HG03135 (cell line): ENCODE measurements at regions not wholly inside any gene's neighbourhood (a gene's known extent, or its start where the extent isn't known, plus 50 kb on each side); places are given as distances from the start of the nearest gene placed in this dataset.

Experiments used
- ATAC-seq: cut with Tn5 transposase; IDR thresholded peaks from one replicate; pipeline ENCODE4 v1.9.1; 2021; ENCODE audit warnings: mild to moderate bottlenecking, moderate library complexity; ENCODE audit not compliant: unreplicated experiment

DNA sequence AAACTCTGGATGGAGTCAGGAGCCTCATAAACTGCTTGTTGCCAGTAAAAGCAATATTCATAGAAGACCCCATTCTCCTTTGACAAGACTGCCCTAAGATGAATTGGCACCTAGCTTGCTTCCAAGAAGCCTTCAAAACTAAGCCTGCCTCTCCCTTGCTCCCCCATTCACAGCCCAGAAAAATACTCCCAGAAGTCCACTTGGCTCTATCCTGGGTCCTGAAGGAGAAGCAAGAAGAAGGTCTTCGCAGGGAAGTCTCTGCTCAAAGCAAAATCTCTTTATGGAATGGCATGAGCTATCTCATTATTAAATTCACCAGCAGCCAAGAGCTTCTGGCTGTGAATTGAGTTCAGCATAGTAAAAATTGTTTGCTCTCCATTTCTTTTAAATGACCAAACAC is 230.2 kb upstream of the ARRDC4 start:
- ATAC-seq = no peak

DNA sequence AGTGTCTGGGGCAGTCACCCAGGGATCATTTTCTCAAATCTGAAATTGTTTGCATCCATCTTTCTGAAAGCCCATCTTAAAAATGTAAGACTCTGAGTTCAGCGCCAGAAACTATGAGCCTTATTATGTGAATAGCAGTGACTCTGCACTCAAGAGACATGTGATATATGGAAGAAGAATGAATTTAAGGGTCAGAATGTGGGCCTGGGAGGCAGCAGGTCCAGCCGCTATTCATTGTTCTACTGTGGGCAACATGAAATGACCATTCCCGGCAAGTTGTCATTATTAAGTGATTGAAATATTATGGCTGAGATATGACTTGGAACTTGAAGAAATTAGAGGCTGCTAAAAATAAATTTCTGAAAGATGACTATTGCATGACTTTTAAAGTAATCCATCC is 228.6 kb upstream of the ARRDC4 start:
- no peak for ATAC-seq

DNA sequence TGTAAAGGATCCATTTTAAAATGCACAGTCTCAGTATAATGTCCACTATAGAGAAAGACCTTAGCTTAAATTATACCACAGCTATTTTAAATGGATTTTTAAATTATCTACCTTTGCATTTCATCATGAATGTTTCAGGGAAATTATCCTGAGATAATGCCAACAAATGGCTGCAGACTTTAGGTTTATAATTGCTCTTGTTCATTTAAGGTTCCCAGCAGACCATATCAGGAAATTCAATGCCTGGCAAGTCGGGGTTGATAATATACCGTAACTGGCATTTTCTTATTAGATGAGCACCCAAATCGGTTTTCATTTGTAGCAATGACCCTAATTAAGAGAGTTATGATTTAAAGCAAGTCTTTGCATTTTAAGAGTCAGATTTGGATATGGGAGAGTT is 227.1 kb upstream of the ARRDC4 start:
- no peak for ATAC-seq

DNA sequence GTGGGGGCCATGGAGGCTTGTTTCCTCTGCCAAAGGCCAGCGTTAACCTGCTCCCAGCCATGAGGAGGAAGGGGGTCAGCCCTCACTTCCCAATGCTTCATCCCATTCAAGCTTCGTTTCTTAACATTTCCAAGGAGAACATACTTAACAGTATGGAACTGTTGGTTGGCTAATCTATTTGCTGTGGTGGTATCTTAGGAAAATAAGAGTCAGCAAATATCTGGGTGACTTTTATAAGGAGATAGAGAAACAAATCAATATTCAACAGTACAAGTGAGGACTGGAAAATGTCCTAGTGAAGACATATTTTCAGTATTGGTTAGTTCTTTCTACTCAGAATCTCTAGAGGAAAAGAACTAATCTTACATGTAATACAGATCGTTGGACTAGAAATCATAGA is 223.8 kb upstream of the ARRDC4 start:
- no peak for ATAC-seq

DNA sequence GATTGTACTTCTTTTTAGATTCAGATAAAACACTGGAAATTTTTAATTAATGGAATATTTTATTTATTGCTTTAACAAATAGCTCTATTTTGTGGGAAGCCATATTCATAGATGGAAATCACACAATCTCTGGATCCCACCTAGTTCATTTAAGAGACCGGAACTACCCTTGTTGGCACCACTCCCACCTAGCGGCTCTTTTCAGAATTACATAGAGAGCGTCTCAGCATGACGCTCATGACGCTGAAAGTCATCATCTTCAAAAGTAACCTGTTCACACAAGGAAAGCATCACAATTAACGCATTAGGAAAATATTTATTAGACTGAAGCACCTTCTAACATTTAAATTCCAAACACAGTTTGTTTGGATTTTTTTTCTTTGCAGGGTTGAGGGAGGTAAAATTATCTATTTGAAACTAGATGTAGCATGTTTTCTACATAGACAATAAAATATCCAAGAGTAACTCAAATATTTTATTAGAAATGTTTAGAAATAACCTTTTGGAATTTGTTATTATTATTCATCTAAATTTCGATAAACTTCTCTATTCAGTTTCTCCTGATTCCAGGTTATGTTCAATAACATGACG is 214.9 kb upstream of the ARRDC4 start:
- ATAC-seq = peak; percentile 80

DNA sequence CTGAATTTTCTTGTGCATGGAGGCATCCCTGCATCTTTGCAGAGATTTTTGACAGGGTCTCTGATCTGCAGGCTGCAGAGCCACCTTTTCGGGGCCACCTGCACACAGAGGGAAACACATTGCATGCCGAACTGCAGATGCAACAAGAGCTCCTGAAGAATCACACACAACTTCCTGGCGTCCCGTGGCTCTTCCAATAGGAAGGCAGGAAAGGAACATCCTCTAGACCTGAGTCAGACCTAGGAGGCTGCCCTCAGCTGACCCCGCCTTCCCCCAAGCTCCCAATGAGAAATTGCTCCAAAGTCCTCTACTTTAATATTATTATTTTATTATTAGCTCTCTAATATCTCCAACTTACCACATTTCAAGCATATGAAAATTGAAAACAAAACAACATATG is 213.2 kb upstream of the ARRDC4 start:
- no peak for ATAC-seq

DNA sequence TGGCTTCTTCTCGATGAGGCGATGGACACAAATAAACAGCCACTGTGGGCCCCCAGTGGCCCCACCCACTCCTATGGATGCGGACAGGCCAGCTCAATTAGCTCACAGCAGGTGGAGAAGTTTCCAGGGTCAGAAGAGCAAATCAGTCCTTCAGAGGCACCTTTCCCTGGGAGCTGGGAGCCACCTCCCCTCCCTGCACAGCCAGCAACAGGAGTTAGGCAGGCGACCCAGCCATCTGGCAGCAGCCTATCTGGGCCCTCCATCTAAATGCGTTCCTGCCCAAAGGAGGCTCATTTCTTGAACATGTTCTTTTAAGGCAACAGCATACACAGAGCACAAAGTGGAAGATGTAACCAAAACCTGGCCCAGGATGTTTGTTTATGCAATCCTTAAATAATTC is 211.9 kb upstream of the ARRDC4 start:
- ATAC-seq = no peak

DNA sequence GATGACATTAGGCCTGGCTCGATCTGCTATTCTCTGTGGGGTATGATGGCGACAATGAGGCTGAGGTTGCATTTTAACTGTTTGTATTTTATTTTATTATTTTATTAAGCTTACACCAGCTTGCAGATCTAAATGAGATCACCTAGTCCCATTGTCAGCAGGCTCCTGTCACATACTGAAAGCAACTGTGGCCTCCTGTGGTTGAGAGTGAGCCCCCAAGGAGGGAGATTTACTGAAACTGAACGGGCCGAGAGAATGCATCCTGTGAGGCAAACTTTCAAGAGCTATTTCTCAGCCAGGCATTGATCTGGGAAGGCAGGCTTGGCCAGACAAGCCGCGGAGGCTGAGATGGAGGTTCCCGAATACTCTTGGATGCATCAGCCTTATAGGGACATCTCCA is 210.4 kb upstream of the ARRDC4 start:
- no peak for ATAC-seq

DNA sequence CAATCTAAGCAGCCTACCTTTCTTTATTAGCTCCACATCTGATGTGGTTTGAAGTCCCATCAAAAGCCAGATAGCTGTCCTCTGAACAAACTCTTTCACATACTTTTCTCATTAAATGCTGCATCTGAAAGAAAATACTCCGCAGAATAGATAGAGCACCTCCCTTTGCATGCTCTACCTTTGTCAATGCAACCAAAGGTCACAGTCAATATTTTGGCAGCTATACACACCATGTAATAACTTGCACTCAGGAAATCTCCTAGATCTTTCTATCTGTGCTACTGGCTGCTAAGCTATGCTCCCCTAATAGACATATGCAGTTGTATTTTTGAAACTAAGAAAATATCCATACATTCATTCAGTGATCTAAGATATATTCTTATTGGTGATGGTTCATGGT is 204.8 kb upstream of the ARRDC4 start:
- ATAC-seq = no peak

DNA sequence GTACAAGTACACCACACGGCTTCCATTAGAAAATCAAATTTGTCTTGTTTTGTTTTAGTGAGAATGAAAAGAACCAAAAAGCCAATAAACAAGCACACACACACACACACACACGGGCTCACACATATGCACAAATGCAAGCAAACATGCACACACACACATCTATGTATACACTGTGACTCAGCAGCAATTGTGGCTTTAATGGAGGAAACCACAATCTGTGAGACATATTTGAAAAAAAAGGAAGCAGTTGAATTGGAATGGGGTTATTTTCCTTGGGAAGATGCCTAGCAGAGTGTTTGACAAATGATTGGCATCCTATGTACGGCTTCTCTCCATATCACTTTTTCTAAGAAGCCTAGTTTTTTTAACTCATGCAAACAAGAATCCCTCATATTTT is 201.1 kb upstream of the ARRDC4 start:
- no peak for ATAC-seq

DNA sequence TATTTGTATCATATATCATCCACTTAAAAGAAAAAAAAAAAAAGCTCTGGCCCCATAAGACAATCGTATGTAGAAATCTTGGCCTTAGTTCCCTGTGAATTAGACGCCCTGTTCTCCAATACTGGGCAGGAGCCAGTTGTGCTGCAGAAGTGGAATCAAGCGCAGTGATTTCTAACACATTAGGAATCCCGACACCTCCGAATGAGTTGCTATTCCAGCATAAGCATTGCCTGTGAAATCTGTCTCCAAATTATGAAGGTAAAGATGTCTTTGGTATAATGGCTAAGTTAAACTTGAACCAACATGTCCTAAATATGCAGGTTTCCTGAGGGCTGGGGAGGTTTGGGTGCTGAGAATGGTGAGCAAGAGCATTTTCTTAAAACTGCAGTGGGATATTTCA is 199.4 kb upstream of the ARRDC4 start:
- ATAC-seq = no peak

DNA sequence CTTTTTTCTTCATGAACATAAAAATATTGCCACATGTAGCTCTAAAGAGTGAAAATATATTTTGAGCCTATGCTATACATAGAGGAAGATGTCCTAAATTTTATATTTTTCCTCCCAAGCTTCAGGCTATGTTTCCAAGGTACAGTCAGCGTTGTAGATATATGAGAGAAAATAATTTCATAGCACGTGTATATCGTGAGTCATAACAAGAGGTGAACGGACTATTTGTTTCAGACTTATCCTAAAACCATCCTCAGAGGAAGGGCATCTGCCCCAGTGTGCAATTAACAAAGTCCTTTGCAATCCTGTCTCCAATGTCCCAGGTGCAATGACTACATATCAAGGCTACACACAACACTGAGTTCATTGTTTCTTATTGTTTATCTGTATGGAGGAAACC is 177.3 kb upstream of the ARRDC4 start:
- ATAC-seq = no peak

DNA sequence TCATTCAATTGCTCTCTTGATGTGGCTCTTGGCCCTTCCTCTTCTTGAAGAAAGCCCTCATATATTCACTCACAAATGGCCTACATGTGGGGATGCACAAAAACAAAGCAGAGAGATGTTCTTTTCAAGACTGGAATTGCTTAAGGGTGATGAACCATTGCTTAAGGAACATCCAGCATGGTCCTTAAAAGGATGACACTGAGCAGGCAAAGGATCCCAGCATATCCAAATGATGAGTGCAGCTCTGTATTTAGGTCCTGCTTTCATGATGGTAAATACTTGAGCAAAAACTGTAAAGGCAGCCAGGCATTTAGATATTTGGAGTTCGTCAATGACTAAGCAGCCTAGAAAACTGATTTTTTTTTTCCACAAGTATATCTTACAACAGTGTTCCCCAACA is 173.8 kb upstream of the ARRDC4 start:
- no peak for ATAC-seq

DNA sequence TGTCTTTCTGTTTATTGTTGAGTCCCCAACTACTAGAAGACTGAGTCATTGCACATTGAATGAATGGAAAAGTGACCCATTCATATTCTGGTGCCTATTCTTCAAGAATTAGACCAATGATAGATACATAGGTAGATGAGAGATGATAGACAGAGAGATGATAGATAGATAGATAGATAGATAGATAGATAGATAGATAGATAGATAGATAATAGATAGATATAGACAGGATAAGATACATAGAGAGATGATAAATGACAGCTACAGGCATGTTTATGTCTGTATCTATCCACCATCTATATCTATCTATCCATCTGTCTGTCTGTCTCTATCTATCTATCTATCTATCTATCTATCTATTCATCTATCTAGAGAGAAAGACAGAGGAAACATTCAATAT is 170.3 kb upstream of the ARRDC4 start:
- no peak for ATAC-seq

DNA sequence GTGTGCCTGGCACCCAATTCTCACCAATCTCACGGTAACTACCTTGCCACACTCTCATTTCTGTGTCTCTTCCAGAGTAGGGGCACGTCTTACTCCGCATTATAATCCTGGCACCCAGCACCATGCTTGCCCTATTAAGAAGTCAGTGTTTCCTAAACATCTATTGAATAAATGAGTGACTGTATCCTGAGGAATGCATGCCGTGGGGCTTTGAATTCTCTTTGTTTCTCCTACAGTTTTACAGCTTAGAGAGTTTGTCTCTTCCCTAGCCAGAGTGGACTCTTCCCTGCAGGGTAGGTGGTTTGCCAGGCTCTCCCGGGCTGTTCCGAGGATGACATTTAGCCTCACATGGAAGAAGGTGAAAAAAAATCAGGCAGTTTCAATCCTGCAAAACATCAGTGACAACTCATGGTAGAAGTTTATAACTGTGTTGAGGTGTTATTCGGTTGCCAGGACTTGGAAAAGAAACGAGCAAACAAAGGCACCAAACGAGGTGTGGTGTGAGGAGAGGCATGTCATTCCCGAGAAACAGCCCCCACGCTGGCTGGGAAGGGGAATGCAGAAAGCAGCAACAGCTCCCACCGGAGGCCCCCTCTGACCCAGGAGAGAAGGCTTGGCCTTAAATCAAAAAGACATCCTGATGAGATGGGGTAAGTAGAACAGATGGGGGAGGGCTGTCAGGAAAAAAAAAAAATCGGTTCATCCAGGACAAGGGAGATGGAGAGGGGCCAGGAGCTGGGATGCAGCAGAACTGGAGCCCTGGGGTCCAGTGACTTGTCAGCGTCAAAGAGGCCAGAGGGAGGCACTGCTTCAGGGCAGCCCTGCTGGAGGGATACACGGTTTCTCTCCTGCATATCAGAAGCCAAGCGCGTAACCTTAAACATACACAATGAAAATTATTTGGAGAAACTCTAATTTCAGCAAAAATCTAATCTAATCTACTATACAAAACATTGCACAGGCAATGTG is 168.4 kb upstream of the ARRDC4 start:
- no peak for ATAC-seq

DNA sequence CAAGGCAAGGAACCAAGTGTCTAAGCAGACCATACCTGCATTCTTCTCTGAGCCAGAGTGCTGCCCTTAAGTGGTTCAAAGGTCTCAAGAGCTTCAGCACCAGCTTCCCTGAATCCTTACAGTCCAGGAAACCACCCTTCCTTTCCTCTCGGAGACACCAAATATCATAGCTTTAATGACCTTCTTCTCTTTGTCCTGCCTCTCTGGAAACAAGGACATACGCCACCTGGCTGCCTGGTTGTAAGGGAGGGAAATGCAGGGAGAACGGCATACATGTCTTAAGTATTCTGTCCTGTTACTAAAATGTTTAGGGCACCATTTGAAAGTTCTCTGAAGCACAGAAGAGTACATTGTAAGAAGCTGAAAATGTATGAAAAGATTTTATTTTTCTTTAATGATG is 155.6 kb upstream of the ARRDC4 start:
- no peak for ATAC-seq

DNA sequence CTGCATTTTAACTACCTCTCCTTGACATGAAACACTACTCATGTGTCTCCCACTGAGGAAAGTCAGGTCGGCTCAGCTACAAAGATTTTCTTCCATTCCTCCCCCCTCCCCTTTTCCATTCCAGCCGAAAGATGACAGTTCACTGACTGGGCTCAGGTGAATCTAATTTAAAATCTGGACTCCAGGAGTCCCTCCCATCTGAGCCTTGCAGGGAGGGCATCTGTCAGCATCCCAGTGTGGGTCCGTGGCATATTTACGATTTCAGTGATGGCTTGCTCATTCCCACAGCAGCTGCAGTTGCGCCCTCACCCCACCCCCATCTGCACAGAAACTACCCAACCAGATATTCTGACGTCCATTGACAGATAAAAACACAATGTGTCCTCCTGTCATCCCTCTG is 153.7 kb upstream of the ARRDC4 start:
- ATAC-seq = no peak

DNA sequence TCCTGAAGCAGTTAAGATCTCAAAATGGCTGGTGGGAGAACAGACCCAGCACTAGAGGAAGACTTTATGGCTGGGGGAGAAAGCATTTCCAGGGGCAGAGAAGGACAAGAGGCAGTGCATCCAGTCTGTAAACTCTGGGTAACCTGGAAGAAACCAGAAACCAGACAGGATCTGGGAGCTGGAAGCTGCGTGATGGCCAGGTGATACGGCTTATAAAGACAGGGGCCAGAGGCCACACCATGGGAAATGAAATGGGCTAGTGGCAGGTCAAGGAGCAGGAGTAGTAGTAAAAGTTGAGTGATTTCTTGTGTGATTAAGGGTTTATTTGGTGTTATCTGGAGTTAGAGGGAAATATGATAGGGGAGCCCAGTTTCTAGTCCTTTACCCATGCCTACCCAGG is 144.7 kb upstream of the ARRDC4 start:
- ATAC-seq = no peak

DNA sequence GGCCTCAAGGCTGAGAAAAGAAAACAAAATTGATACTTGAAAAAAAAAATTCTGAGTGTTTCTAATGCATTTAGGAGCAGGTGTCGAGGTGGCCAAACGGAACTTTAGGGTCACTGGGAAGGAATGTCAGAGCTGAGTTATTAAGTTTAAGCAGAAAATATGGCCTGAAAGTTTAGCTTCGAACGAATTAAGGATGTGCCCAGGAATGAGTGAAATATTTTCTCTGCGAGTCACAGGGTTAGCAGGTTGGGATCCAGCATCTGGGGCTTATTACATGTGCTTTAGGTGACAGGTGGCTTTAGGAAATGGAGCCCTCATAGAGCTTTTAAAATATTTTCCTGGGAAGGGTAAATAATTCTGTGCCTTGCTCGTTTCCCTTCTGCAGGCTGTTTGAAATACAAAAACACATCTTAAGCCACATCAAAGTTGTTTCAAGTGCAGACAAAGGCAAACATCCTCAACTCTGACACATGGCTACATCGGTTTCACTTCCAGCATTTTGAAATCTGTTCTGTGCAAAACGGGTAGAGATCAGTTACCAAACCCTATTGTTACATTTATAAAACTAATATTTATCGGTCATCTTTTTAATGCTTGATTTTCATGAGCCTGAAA is 143.1 kb upstream of the ARRDC4 start:
- no peak for ATAC-seq

DNA sequence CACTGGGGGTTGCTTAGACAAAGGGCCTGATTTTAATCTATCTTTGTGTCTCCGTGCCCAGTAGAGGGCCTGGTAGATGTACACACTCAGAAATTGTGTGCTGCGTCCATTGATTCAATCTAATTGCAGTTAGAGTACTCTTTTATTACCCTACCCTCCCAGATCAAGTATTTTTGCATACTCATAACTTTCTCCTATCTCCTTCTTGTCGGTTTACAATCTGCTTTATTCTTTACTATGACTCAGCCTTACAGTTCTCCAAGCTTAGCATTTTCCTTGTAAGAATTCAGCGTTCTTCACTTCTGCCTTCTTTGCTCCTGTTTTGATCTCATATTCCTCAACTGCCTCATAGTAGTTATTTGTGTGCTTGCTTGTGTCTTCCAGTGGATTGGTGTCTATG is 124.5 kb upstream of the ARRDC4 start:
- ATAC-seq = no peak

DNA sequence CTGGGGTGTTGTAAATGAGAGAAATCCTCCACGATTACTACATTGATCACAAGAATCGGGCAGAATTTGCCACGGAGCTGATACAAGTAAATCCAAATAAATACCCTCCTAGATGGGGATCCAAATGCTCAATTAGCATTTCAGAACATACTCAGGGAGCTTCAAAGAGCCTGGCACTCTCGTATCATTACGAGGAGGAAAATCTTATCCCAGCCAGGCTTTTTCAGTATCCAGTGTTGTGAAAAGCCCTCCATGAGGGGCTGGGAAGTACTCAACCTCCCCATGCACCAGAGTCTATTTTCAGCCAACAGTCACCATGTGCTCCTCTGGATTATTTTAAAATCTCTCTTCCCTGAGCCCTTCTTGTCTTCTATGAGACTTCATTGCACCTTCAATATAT is 122.6 kb upstream of the ARRDC4 start:
- no peak for ATAC-seq

DNA sequence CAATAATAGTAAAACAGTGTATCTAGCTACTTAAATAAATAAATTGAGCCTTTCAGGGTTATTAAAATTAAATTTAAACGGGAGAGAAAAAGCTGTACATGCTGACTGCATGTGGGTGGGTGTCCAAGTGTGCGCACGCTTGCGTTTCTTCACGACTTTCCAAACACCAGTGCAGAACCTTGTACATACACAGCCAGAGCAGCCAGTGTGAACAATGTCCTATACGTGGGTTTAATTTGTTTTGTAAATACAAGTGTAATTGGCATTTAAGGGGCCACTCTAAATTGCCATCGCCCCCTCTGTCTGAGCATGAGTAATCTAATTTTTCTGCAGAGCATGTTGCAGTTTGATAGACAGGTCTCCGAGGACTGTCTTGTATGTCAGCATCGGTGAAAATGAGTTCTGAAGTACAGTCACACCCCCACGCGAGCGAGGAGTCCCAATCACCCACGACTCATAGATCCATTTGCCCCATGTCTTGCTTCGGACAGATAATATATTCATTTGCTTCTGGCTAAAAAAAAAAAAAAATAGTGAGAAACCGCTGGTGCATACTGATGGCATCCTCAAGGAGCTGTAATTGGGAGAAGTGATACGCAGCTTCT is 121.8 kb upstream of the ARRDC4 start:
- ATAC-seq = no peak
